A673 (cell line): ENCODE measurements at regions not wholly inside any gene's neighbourhood (a gene's known extent, or its start where the extent isn't known, plus 50 kb on each side); places are given as distances from the start of the nearest gene placed in this dataset.
"Not testable (repeated sequence)": the region's sequence is repeated elsewhere in the genome, so short reads cannot be mapped to it uniquely, and the experiment has no call there.

ENCODE experiments used
- BruUV-seq: library from RNA; stranded (reverse); fragments of 400-500 nt; replicated peaks from 2 replicates; lab custom pipeline; 2021; lab: Mats Ljungman, UMichigan
- CTCF ChIA-PET: fragments of 300-600 bp; sonication (Branson Sonifier 250); formaldehyde crosslinking; loops from one replicate; lab custom pipeline; 2022; ENCODE audit warnings: antibody characterized with exemption; lab: Charles Lee
- POLR2A ChIA-PET: fragments of 300-600 bp; sonication (Branson Sonifier 250); formaldehyde crosslinking; loops from one replicate; lab custom pipeline; 2022; ENCODE audit warnings: antibody characterized with exemption; ENCODE audit not compliant: low non-redundant PET; lab: Charles Lee
- DNase-seq: peaks from one replicate; pipeline ENCODE4 v3.0.0-alpha.2; 2015; ENCODE audit warnings: low spot score
- H3K27ac ChIP-seq: fragments of 200-600 bp; sonication (generic); 2 replicates; pipeline ENCODE4 v1.5.1; 2016; ENCODE audit warnings: mixed run types, low read depth, mild to moderate bottlenecking, mixed read lengths, antibody characterized with exemption, low read length; ENCODE audit not compliant: poor library complexity, severe bottlenecking
- H3K27me3 ChIP-seq: fragments of 200-600 bp; sonication (generic); replicated peaks from 2 replicates; pipeline ENCODE4 v1.6.1; 2017; ENCODE audit warnings: mixed run types, low read depth, mild to moderate bottlenecking, mixed read lengths, antibody characterized with exemption, low read length; ENCODE audit not compliant: insufficient read depth, poor library complexity
- H3K36me3 ChIP-seq: fragments of 200-600 bp; sonication (generic); 2 replicates; pipeline ENCODE4 v1.6.1; 2016; ENCODE audit warnings: mixed run types, mild to moderate bottlenecking, mixed read lengths, antibody characterized with exemption, low read length; ENCODE audit not compliant: insufficient read depth, poor library complexity, severe bottlenecking
- H3K4me1 ChIP-seq: fragments of 200-600 bp; sonication (generic); 2 replicates; pipeline ENCODE4 v1.6.1; 2017; ENCODE audit warnings: mixed run types, mild to moderate bottlenecking, mixed read lengths, antibody characterized with exemption, low read length; ENCODE audit not compliant: insufficient read depth, poor library complexity, severe bottlenecking
- H3K4me3 ChIP-seq: fragments of 200-600 bp; sonication (generic); 2 replicates; pipeline ENCODE4 v1.5.1; 2016; ENCODE audit warnings: low read depth, mixed run types, mild to moderate bottlenecking, mixed read lengths, low read length; ENCODE audit not compliant: poor library complexity, severe bottlenecking
- H3K9me3 ChIP-seq: fragments of 200-600 bp; sonication (generic); 2 replicates; pipeline ENCODE4 v1.6.1; 2016; ENCODE audit warnings: mixed run types, low read depth, mild to moderate bottlenecking, mixed read lengths, antibody characterized with exemption, low read length; ENCODE audit not compliant: poor library complexity, severe bottlenecking
- EZH2 ChIP-seq: fragments of 200-600 bp; sonication (generic); IDR thresholded peaks from 2 replicates; pipeline ENCODE4 v1.6.1; 2017; ENCODE audit warnings: borderline replicate concordance, low read depth, mild to moderate bottlenecking, mixed read lengths, antibody characterized with exemption, low read length; ENCODE audit not compliant: poor library complexity, severe bottlenecking
- intact Hi-C: fragments of 100-400 bp; cut with micrococcal nuclease; formaldehyde crosslinking; loops from one replicate; pipeline ENCODE4 v1.10.0; 2022; ENCODE audit not compliant: unreplicated experiment
- TF ChIP-seq, protein P1 (sequence below): fragments of 300-800, 200-600 bp; sonication (generic); conservative IDR thresholded peaks from 2 replicates; pipeline ENCODE4 v1.5.1; 2017; ENCODE audit warnings: low read depth, mild to moderate bottlenecking, antibody characterized with exemption, low read length, moderate library complexity, mixed read lengths

GRCh38 chr15:77940381-77940947 lies 137.0 kb downstream of the TBC1D2B start:
- POLR2A ChIA-PET: no interaction called here
- no peaks in the 10 kb centered on the region for H3K4me1 ChIP-seq
- H3K27ac ChIP-seq: no peak overlapping the region
- H3K9me3 ChIP-seq: no peaks in the 10 kb centered on the region
- no peaks in the 10 kb centered on the region for H3K36me3 ChIP-seq
- no peak for DNase-seq
- CTCF ChIA-PET: no interaction called here
- no peak overlapping the region for H3K4me3 ChIP-seq
- no peak for TF ChIP-seq EZH2
- TF ChIP-seq, protein P1, sequence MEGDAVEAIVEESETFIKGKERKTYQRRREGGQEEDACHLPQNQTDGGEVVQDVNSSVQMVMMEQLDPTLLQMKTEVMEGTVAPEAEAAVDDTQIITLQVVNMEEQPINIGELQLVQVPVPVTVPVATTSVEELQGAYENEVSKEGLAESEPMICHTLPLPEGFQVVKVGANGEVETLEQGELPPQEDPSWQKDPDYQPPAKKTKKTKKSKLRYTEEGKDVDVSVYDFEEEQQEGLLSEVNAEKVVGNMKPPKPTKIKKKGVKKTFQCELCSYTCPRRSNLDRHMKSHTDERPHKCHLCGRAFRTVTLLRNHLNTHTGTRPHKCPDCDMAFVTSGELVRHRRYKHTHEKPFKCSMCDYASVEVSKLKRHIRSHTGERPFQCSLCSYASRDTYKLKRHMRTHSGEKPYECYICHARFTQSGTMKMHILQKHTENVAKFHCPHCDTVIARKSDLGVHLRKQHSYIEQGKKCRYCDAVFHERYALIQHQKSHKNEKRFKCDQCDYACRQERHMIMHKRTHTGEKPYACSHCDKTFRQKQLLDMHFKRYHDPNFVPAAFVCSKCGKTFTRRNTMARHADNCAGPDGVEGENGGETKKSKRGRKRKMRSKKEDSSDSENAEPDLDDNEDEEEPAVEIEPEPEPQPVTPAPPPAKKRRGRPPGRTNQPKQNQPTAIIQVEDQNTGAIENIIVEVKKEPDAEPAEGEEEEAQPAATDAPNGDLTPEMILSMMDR: no peak
- no peaks in the 10 kb centered on the region for H3K27me3 ChIP-seq
- intact Hi-C loops: no loop called here
- BruUV-seq: no TSS peak

DNA sequence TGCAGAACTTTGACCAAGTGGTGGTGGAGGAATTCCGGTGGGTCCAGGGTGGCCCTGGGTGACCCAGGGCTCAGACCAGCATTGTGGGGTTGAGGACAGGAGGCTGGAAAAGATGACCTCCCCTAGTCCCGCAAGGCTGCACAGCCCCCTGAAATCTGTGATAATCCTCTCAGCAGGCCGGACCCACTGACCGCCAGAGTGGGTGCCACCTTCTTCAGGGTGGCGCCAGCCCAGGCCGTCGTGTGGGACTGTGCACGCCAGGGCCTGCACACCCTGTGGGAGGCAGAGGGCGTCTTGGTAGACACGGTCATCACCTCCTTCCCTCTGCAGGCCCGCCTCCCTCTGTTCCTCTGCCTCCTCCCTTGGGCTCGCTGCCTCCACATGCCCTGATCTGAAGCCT lies 137.7 kb downstream of the TBC1D2B start:
- no peak overlapping the region for H3K27ac ChIP-seq
- TF ChIP-seq, protein P1: no peak
- TF ChIP-seq EZH2: no peak
- H3K9me3 ChIP-seq: no peaks in the 10 kb centered on the region
- no peak overlapping the region for H3K4me3 ChIP-seq
- no peaks in the 10 kb centered on the region for H3K27me3 ChIP-seq
- POLR2A ChIA-PET: no interaction called here
- intact Hi-C loops: no loop called here
- no peaks in the 10 kb centered on the region for H3K36me3 ChIP-seq
- CTCF ChIA-PET: no interaction called here
- no peaks in the 10 kb centered on the region for H3K4me1 ChIP-seq
- BruUV-seq: no TSS peak
- no peak for DNase-seq

DNA sequence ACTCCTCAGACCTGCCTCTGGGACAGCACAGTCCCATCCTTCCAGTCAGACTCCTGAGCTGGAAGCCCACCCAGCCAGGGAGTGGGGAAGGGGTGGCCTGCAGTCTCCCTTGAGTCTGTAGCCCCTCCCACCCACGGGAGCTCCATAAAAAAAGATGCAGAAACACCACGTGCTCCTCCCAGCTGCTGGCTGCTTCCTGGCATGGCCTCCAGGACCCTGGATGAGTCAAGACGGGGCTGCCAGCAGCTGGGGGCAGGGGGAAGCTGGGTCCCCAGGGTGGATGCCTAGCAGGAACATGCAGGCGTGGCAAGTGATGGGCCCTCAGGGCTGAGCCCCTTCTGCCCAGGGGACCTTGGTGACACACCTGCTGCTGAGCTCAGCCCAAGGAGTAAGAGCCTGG lies 138.5 kb downstream of the TBC1D2B start:
- BruUV-seq: not testable (repeated sequence)

DNA sequence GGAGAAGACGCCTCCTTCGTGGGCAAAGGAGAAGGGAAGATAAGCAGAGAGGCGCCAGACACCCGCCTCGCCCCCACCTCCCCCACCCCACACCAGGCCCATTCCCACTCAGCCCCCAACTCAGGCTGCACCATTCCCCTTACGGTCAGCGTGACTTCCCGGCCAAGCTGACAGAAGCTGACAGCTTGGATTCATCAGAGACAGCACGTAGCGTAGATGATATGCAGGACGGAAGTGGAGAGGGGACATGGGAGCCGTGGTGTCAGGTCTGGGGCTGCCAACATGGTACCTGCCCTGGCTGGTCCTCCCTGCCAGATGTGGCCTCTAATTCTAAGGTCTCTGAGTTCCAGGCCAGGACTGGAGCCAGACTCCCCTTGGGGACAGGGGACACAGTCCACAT lies 139.0 kb downstream of the TBC1D2B start:
- H3K27me3 ChIP-seq, DNase-seq, H3K4me3 ChIP-seq, H3K27ac ChIP-seq, H3K36me3 ChIP-seq, H3K9me3 ChIP-seq, BruUV-seq, intact Hi-C loops, CTCF ChIA-PET, POLR2A ChIA-PET, H3K4me1 ChIP-seq: not testable (repeated sequence)

More for the DNA sequence above, 138.5 kb downstream of the TBC1D2B start:
- CTCF ChIA-PET, H3K27ac ChIP-seq, H3K36me3 ChIP-seq, H3K9me3 ChIP-seq, H3K27me3 ChIP-seq, POLR2A ChIA-PET, H3K4me3 ChIP-seq, intact Hi-C loops, H3K4me1 ChIP-seq: not testable (repeated sequence)
- DNase-seq: peak; percentile 37

GRCh38 chr15:77936567-77936966 lies 140.9 kb downstream of the TBC1D2B start:
- BruUV-seq, H3K9me3 ChIP-seq, H3K4me3 ChIP-seq, H3K4me1 ChIP-seq, POLR2A ChIA-PET, DNase-seq, intact Hi-C loops, H3K27me3 ChIP-seq, CTCF ChIA-PET, H3K27ac ChIP-seq, H3K36me3 ChIP-seq: not testable (repeated sequence)

DNA sequence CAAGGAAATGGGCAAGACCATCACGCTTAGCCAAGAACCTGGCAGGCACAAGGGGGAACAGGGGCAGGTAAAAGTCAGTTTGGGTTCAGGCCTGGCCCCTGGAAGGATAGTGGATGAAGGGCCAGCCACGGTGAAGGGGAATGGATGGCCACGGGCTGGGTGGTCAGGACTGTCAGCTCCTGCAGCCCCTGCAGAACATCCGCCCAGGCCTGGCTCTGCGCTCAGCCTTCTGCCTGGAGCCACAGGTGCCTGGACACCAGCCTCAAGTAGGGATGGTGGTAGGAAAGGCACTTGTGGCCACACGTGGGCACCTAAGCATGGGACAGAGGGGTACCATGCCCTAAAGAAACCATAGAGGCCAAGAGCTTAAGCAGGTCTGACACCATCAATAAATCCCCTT lies 143.0 kb downstream of the TBC1D2B start:
- intact Hi-C loops, H3K4me1 ChIP-seq, BruUV-seq, H3K36me3 ChIP-seq, H3K27me3 ChIP-seq, CTCF ChIA-PET, H3K27ac ChIP-seq, H3K4me3 ChIP-seq, DNase-seq, H3K9me3 ChIP-seq, POLR2A ChIA-PET: not testable (repeated sequence)
